GM18507 (cell line): ENCODE measurements at regions not wholly inside any gene's neighbourhood (a gene's known extent, or its start where the extent isn't known, plus 50 kb on each side); places are given as distances from the start of the nearest gene placed in this dataset.

Experiments used
- DNase-seq: peaks from one replicate; pipeline ENCODE4 v3.0.0; 2011; ENCODE audit warnings: low read depth; ENCODE audit not compliant: insufficient read length; ENCODE audit errors: extremely low spot score
- FAIRE-seq: peaks from 2 replicates; lab custom pipeline; 2011; peaks lifted over from hg19 to GRCh38; lab: Jason Lieb, UNC

- FAIRE-seq = no peak
- DNase-seq = no peak
Measured at GRCh38 chrX:97666890-97667289, 783.2 kb downstream of the RPA4 start.

- DNase-seq (no peak), FAIRE-seq (no peak)
Measured at GRCh38 chrX:97668126-97668525, 784.4 kb downstream of the RPA4 start.

DNA sequence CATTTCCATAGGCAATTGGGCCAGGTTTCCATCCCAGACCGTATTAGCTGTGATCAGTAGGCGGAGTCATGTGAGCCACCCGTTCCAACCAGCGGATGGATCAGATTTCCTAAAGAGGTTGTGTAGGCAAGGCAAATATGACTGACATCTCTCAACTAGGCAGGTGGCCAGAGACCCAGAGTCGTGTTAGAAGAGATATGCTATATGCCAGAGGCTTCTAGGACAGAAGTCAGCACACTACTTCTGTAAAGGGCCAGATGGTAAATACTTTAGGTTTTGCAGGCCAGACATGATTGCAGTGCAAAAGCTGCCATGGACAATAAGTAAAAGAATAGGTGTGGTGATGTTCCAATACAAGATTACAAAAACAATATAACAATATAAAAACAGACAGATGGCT is 788.4 kb downstream of the RPA4 start:
- DNase-seq (no peak), FAIRE-seq (no peak)

- DNase-seq = no peak
- FAIRE-seq = no peak
Measured at GRCh38 chrX:97672608-97673007, 788.9 kb downstream of the RPA4 start.

DNA sequence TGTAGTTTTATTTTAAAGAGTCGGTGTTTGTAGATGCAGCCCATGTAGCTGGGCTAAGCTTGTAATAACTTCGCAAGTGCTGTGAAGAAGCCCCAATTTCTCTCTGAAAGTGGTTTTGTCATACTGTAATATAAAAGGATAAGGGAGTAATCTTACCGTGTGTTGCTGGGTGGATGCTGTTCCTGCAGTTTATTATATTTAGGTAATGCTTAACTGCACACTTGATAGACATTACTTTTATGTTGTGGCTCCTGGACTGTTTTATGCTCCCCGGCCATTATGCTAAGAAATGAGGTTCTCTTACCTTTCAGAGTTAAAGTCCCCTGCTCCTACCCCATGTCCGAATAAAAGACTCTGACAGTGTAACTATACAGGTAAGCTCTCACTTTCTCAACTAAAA is 789.4 kb downstream of the RPA4 start:
- DNase-seq = no peak
- no peak for FAIRE-seq

DNA sequence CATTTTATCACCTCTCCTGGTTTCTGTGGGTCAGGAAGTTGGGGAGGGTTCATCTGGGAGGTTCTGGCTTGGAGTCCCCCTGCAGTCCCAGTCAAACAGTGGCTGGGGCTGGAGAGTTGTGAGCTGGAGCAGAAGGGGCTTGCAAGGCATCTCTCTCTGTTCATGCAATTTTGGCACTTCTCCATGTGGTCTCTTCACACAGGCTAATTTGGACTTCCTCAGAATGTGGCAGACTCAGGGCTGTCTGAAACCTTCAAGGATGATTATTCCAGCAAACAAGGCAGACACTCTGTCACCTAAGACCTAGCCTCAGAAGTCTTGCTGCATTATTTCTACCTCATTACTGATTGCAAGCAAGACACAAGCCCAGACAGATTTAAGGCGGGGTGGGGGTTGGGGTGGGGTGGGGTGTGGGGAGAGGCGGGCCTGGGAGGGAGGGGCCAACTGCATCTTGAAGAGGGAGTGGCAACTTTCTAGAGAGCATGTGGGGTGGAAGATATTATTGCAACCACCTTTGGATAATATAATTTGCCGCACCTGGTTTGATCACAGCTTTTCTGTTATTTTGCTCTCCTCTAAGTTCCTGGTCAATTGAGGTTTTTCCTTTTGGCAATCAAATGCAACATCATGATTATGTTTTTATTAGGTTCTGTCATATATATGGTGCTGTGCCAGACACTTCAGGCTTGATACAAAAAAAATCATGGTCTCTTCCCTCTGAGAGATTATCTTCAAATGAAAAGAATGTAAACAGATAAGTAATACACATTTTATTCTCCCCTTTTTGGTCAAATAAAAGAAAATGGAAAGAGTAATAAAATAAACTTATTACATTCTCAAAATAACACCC is 799.5 kb downstream of the RPA4 start:
- FAIRE-seq (peak; percentile 26), DNase-seq (no peak)

DNA sequence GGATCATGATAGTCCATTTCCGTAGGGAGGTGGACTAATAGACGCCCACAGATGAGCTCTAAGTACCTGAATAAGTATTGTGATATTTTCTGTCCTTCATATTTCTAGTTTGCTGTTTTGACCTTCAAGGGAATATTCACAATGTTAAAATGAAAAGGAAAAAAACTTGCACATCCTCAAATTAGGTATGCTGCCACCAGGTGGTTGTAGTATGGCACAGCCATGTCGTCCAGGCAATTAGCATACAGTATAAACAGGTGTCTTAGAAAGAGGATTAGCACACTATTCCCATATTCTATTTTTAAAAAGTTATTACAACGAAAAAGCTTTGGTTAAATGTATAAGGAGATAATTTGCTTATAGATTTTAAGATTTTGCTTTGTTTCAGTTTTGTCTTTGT is 802.0 kb downstream of the RPA4 start:
- peak; percentile 0 for DNase-seq
- peak; percentile 82 for FAIRE-seq

DNA sequence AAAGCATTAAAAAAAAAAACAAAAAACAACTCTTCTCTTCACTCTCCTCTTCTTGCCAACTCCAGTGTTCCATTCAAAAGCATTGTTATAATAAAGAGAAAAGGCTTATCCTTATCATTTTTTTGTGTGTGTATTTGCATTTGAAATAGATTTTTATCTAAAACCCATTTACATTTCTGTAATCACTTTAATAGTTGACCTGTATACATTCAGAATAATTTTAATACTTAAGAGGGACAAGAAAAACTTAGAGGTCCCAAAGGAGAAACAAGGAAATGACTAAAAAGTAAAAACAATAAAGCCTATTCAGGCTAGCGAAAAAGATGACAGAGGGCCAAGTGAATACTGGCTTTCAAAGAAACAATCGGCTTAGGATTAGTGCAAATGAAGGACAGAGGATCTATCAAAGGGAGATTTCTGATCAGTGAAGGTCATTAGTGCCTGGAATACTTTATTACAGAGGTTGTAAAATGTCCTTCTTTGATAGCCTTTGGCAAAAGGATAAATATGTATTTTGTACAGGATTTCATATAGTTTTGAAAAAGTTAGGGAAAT is 808.3 kb downstream of the RPA4 start:
- FAIRE-seq (no peak), DNase-seq (no peak)

GRCh38 chrX:97692575-97692974 is 808.9 kb downstream of the RPA4 start:
- DNase-seq (no peak), FAIRE-seq (no peak)

DNA sequence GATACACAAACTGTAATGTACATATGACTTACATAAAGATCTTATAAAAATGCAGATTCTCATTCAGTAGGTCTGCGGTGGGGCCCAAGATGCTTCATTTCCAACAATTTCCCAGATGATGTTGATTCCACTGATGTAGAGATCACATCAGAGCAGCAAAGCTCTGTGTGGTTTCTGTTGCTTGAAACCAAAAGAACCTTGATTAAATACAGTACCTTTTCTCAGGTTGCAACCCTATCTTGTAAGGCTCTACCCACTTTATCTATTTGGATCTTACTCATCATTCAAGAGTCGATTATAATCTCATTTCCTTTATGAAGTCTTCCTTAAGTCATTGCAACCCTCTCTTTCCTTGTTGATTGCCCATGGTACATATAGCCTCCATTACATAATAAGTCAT is 816.8 kb downstream of the RPA4 start:
- DNase-seq (no peak), FAIRE-seq (no peak)

DNA sequence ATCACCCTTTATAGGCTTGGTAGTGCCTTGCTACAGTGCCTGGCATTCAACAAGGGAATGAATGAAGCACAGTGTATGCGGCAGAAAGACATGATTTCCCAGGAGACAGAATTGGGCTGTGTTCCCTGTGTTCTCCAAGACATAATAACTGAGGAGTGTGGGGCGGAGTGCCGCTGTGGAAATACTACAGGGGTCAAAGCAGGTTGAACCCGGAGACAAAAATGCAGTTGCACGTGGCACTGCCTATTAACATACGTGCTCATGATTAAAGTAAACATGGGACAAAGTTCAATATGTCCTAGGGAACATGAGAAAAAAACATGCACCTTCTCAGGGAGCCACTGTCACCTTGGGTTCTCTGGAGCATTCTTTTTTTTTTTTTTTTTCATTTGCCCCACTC is 820.8 kb downstream of the RPA4 start:
- no peak for DNase-seq
- FAIRE-seq = no peak

- FAIRE-seq = no peak
- DNase-seq = no peak
Measured at GRCh38 chrX:97704881-97705280, 821.2 kb downstream of the RPA4 start.

DNA sequence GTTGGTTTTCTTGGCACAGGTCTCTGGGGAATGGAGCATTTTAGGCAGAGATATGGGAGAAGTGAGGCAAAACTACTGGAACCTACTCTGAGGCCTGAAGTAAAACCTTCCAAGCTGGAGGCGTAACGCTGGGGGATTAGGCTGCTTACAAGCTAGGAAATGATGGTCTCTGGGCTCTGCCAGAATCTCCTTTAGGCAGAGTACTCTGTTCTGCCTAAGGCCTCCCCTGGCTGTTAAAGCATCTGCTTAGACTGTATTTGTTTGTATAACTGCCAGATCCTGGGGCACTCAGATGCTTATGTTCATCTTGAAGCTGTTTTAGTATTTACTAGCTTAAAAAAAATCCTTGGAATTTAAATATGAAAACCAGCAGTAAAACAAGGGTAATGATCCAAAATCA is 822.2 kb downstream of the RPA4 start:
- no peak for DNase-seq
- no peak for FAIRE-seq

DNA sequence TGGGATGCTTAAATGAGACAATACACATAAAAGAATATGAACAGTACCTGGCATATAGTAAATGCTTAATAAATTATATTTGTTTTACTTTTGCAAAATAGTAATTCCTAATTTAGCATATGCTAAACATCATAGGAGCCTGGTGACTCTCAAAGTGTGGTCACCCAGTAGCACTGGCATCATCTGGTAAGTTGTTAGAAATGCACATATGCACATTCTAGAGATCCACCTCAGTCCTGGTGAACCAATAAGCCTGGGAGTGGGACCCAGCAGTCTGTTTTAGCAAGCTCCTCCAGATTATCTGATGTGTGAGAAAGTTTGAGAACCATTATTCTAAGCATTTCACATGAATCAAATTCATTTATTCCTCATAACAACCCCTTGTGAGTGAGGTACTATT is 830.4 kb downstream of the RPA4 start:
- FAIRE-seq = no peak
- DNase-seq = no peak

- DNase-seq (no peak), FAIRE-seq (no peak)
Measured at GRCh38 chrX:97728215-97728614, 844.5 kb downstream of the RPA4 start.

- DNase-seq (no peak), FAIRE-seq (no peak)
Measured at GRCh38 chrX:97740044-97740443, 856.3 kb downstream of the RPA4 start.

GRCh38 chrX:97740886-97741285 is 857.2 kb downstream of the RPA4 start:
- no peak for FAIRE-seq
- no peak for DNase-seq

DNA sequence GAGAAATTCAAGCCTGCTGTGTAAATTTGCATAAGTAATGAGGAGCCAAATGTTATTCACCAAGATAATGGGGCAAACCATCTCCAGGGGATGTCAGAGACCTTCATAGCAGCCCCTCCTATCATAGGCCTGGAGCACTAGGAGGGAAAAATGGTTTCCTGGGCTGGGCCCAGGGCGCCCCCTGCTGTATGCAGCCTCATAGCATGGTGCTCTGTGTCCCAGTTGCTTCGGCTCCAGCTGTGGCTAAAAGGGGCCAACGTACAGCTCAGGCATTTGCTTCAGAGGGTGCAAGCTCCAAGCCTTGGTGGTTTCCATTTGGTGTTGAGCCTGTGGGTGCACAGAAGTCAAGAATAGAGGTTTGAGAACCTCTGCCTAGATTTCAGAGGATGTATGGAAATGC is 859.3 kb downstream of the RPA4 start:
- DNase-seq (no peak), FAIRE-seq (peak; percentile 56)

DNA sequence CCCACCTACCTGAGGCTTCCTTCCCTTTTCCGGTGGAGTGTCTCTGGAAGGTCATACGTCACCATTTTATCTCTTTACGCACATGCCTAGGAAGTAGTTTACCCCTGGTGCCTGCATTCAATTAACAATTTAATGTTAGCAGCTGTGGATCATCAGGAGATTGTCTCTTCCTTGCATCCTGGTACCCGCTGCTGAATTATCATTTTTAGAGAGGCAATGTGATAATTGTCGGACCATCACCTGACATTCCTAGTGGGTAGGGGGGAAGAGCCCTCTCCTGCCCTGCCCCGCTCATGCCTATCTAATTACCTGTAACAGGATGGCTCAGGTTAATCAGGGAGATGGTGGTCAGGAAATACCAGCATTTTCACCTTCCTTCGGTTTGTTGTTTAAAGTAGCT is 863.6 kb downstream of the RPA4 start:
- FAIRE-seq = no peak
- no peak for DNase-seq

- FAIRE-seq = no peak
- DNase-seq = no peak
Measured at GRCh38 chrX:97751016-97751415, 867.3 kb downstream of the RPA4 start.

GRCh38 chrX:97751735-97752134 is 868.0 kb downstream of the RPA4 start:
- FAIRE-seq (no peak), DNase-seq (no peak)
